ENCODE measurements at regions not wholly inside any gene's neighbourhood (a gene's known extent, or its start where the extent isn't known, plus 50 kb on each side); places are given as distances from the start of the nearest gene placed in this dataset.

DNA sequence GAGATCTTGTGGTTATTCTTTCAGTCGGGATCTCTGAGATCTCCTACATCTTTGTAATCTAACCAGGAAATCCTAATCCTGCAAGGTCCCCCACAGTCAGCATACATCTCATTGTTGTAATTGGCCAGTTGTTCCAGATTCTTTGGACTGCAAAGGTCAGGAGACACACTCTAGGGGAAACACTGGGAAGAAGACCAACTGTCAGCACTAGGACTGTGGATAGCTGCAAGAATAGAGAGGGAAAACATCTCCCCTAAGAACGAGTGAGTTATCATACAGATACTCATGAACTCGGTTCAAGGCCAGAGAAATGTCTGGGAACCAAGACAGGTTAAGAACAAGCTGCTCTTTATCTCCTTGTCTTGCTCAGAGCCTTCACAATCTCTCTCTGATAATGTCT is 217.9 kb upstream of the TMPO start:
- TF ChIP-seq REST (IDR thresholded peaks at IDR 0.05; ENCODE audit: insufficient replicate concordance, low read depth) (peak; percentile 65), CTCF (IDR thresholded peaks at IDR 0.05; ENCODE audit: insufficient read depth, low read length) (no peak)

Data from HL-60 (cell line).